Neural progenitor cell (in vitro differentiated cells): ENCODE measurements at regions not wholly inside any gene's neighbourhood (a gene's known extent, or its start where the extent isn't known, plus 50 kb on each side); places are given as distances from the start of the nearest gene placed in this dataset.

ENCODE experiments used
- DNase-seq: peaks from one replicate; pipeline ENCODE4 v3.0.0-alpha.2; 2016; ENCODE audit warnings: low spot score
- H2AFZ ChIP-seq: fragments of 200-600 bp; sonication (generic); replicated peaks from 2 replicates; pipeline ENCODE4 v1.6.1; 2016; ENCODE audit warnings: antibody characterized with exemption
- H3F3A ChIP-seq: fragments of 200-600 bp; sonication (generic); 2 replicates; pipeline ENCODE4 v1.6.1; 2016; ENCODE audit warnings: antibody characterized with exemption, low read depth
- H3K27ac ChIP-seq: fragments of 200-600 bp; sonication (generic); 2 replicates; pipeline ENCODE4 v1.5.1; 2016; ENCODE audit warnings: mild to moderate bottlenecking
- H3K27me3 ChIP-seq: fragments of 200-600 bp; sonication (generic); 2 replicates; pipeline ENCODE4 v1.6.1; 2016; ENCODE audit warnings: mild to moderate bottlenecking, moderate library complexity
- H3K36me3 ChIP-seq: fragments of 200-600 bp; sonication (generic); 2 replicates; pipeline ENCODE4 v1.5.1; 2016
- H3K4me1 ChIP-seq: fragments of 200-600 bp; sonication (generic); 2 replicates; pipeline ENCODE4 v1.6.1; 2016; ENCODE audit warnings: mixed run types
- H3K4me2 ChIP-seq: fragments of 200-600 bp; sonication (generic); 2 replicates; pipeline ENCODE4 v1.6.1; 2016
- H3K4me3 ChIP-seq: fragments of 200-600 bp; sonication (generic); 2 replicates; pipeline ENCODE4 v1.5.1; 2016
- H3K79me2 ChIP-seq: fragments of 200-600 bp; sonication (generic); 2 replicates; pipeline ENCODE4 v1.6.1; 2016; ENCODE audit warnings: low read depth
- H3K9ac ChIP-seq: fragments of 200-600 bp; sonication (generic); 2 replicates; pipeline ENCODE4 v1.6.1; 2016
- H3K9me3 ChIP-seq: fragments of 200-600 bp; sonication (generic); 2 replicates; pipeline ENCODE4 v1.5.1; 2016; ENCODE audit warnings: low read depth
- H4K20me1 ChIP-seq: fragments of 200-600 bp; sonication (generic); 2 replicates; pipeline ENCODE4 v1.6.1; 2016; ENCODE audit warnings: low read depth
- H3K27ac Mint-ChIP-seq: 3 replicates; pipeline ENCODE4 v1.8.0; 2021; ENCODE audit warnings: mixed read lengths
- H3K27me3 Mint-ChIP-seq: 2 replicates; pipeline ENCODE4 v1.8.0; 2022; ENCODE audit warnings: low read depth, mild to moderate bottlenecking, inconsistent platforms, moderate library complexity, mixed read lengths; ENCODE audit not compliant: insufficient read depth
- H3K36me3 Mint-ChIP-seq: 3 replicates; pipeline ENCODE4 v1.8.0; 2021; ENCODE audit warnings: mixed read lengths
- H3K4me1 Mint-ChIP-seq: 3 replicates; pipeline ENCODE4 v1.8.0; 2021; ENCODE audit warnings: mixed read lengths
- H3K4me3 Mint-ChIP-seq: 3 replicates; pipeline ENCODE4 v1.8.0; 2021; ENCODE audit warnings: mild to moderate bottlenecking, moderate library complexity, mixed read lengths
- H3K9me3 Mint-ChIP-seq: 3 replicates; pipeline ENCODE4 v1.8.0; 2020; ENCODE audit warnings: mixed read lengths
- CTCF ChIP-seq: fragments of 200-600 bp; sonication (generic); IDR thresholded peaks from 2 replicates; pipeline ENCODE4 v1.5.1; 2017; ENCODE audit warnings: antibody characterized with exemption, mild to moderate bottlenecking
- EZH2 ChIP-seq: fragments of 200-600 bp; sonication (generic); IDR thresholded peaks from 2 replicates; pipeline ENCODE4 v1.6.1; 2017; ENCODE audit warnings: antibody characterized with exemption, mild to moderate bottlenecking, moderate library complexity
- EZH2phosphoT487 ChIP-seq: fragments of 200-600 bp; sonication (generic); IDR thresholded peaks from 2 replicates; pipeline ENCODE4 v1.6.1; 2017; ENCODE audit warnings: antibody characterized with exemption

GRCh38 chr21:32861866-32862265 lies 90.3 kb upstream of the PAXBP1 start:
- DNase-seq, result no peak
- H3K9me3 Mint-ChIP-seq, result peaks cover 8% of the 10 kb centered on the region
- peaks cover 4% of the 10 kb centered on the region for H3K27me3 Mint-ChIP-seq
- Histone ChIP-seq H4K20me1 (no peaks in the 10 kb centered on the region), H3K9me3 (peaks cover 6% of the 10 kb centered on the region), H3F3A (no peaks in the 10 kb centered on the region), H3K9ac (no peak overlapping the region), H3K27ac (no peak overlapping the region), H3K27me3 (no peaks in the 10 kb centered on the region), H3K4me2 (no peak overlapping the region), H3K4me3 (no peak overlapping the region), H3K79me2 (no peaks in the 10 kb centered on the region), H3K36me3 (no peaks in the 10 kb centered on the region), H3K4me1 (no peaks in the 10 kb centered on the region), H2AFZ (no peak overlapping the region)
- no peak overlapping the region for H3K4me3 Mint-ChIP-seq
- H3K27ac Mint-ChIP-seq, result no peak overlapping the region
- TF ChIP-seq CTCF (no peak), EZH2 (no peak), EZH2phosphoT487 (no peak)
- peaks cover 11% of the 10 kb centered on the region for H3K4me1 Mint-ChIP-seq
- H3K36me3 Mint-ChIP-seq, result no peaks in the 10 kb centered on the region

DNA sequence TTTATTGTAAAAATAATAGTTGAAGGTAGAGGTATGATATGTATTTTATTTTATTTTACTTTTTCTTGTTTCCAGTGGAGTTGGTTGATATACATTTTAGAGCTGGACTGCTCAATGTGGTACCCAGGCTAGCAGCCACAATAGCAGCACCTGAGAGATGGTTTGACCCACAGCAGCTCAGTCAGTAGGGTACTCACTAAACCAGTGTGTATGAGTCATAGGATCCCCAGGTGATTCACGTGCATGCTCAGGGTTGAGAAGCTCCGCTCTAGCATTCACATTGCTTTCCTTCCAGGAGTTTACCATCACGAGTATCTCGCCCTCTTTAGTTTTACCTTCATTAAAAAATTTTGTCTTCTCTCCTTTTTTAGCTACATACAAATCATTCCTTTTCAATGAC lies 96.0 kb upstream of the PAXBP1 start:
- H3K27me3 ChIP-seq, result no peaks in the 10 kb centered on the region
- H3K79me2 ChIP-seq, result no peaks in the 10 kb centered on the region
- H3K27ac Mint-ChIP-seq, result no peak overlapping the region
- peaks cover 5% of the 10 kb centered on the region for H4K20me1 ChIP-seq
- peaks cover 26% of the 10 kb centered on the region for H3K4me1 Mint-ChIP-seq
- no peaks in the 10 kb centered on the region for H3K9me3 ChIP-seq
- no peak overlapping the region for H3K4me2 ChIP-seq
- no peak overlapping the region for H3K4me3 Mint-ChIP-seq
- no peak overlapping the region for H3K4me3 ChIP-seq
- H3K4me1 ChIP-seq, result peaks cover 14% of the 10 kb centered on the region
- H3K27ac ChIP-seq, result no peak overlapping the region
- H3K27me3 Mint-ChIP-seq, result peaks cover 14% of the 10 kb centered on the region
- H2AFZ ChIP-seq, result no peak overlapping the region
- peaks cover 5% of the 10 kb centered on the region for H3K9me3 Mint-ChIP-seq
- H3F3A ChIP-seq, result peaks cover 10% of the 10 kb centered on the region
- no peak for DNase-seq
- H3K36me3 Mint-ChIP-seq, result no peaks in the 10 kb centered on the region
- H3K9ac ChIP-seq, result no peak overlapping the region
- no peaks in the 10 kb centered on the region for H3K36me3 ChIP-seq
- TF ChIP-seq EZH2phosphoT487 (no peak), EZH2 (no peak), CTCF (no peak)

GRCh38 chr21:32868631-32869454 lies 97.3 kb upstream of the PAXBP1 start:
- H3F3A ChIP-seq, result peaks cover 10% of the 10 kb centered on the region
- H3K9ac ChIP-seq, result no peak overlapping the region
- no peak for TF ChIP-seq EZH2
- TF ChIP-seq EZH2phosphoT487, result peak; percentile 40
- H3K36me3 Mint-ChIP-seq, result no peaks in the 10 kb centered on the region
- peaks cover 5% of the 10 kb centered on the region for H4K20me1 ChIP-seq
- peaks cover 14% of the 10 kb centered on the region for H3K4me1 ChIP-seq
- no peaks in the 10 kb centered on the region for H3K36me3 ChIP-seq
- H3K27me3 ChIP-seq, result no peaks in the 10 kb centered on the region
- peak; percentile 73 for DNase-seq
- peaks cover 14% of the 10 kb centered on the region for H3K27me3 Mint-ChIP-seq
- H3K79me2 ChIP-seq, result no peaks in the 10 kb centered on the region
- peaks cover 23% of the 10 kb centered on the region for H3K4me1 Mint-ChIP-seq
- H3K27ac Mint-ChIP-seq, result no peak overlapping the region
- H3K4me3 Mint-ChIP-seq, result no peak overlapping the region
- no peaks in the 10 kb centered on the region for H3K9me3 ChIP-seq
- no peak overlapping the region for H3K27ac ChIP-seq
- peak overlapping the region; percentile 53 for H3K4me2 ChIP-seq
- peaks cover 9% of the 10 kb centered on the region for H3K9me3 Mint-ChIP-seq
- H2AFZ ChIP-seq, result no peak overlapping the region
- H3K4me3 ChIP-seq, result no peak overlapping the region

DNA sequence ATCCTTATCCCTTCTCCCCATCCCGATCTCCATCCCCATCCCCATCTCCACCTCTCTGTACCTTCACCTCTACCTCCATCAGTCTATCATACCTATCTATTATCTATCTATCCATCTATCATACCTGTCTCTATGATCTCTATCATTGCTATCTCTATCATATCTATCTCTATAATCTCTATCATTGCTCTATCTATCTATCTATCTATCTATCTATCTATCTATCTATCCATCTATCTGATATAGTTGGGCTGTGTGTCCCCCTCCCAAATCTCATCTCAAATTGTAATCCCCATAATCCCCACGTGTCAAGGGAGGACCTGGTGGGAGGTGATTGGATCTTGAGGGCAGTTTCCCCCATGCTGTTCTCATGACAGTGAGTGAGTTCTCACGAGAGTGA lies 97.9 kb upstream of the PAXBP1 start:
- H3K27ac Mint-ChIP-seq, result no peak overlapping the region

More for the DNA sequence above, 97.9 kb upstream of the PAXBP1 start:
- no peak overlapping the region for H3K4me3 ChIP-seq
- H3K27me3 ChIP-seq, result no peaks in the 10 kb centered on the region
- H3K36me3 Mint-ChIP-seq, result peaks cover 2% of the 10 kb centered on the region
- no peak overlapping the region for H2AFZ ChIP-seq
- H4K20me1 ChIP-seq, result peaks cover 5% of the 10 kb centered on the region
- DNase-seq, result no peak
- no peaks in the 10 kb centered on the region for H3K36me3 ChIP-seq
- no peak overlapping the region for H3K4me3 Mint-ChIP-seq
- no peaks in the 10 kb centered on the region for H3K79me2 ChIP-seq
- peaks cover 23% of the 10 kb centered on the region for H3K4me1 Mint-ChIP-seq
- H3K4me2 ChIP-seq, result no peak overlapping the region
- H3K9me3 Mint-ChIP-seq, result peaks cover 13% of the 10 kb centered on the region
- no peaks in the 10 kb centered on the region for H3K9me3 ChIP-seq
- H3K9ac ChIP-seq, result no peak overlapping the region
- H3F3A ChIP-seq, result peaks cover 10% of the 10 kb centered on the region
- TF ChIP-seq EZH2 (no peak), CTCF (no peak), EZH2phosphoT487 (no peak)
- peaks cover 14% of the 10 kb centered on the region for H3K27me3 Mint-ChIP-seq
- peaks cover 14% of the 10 kb centered on the region for H3K4me1 ChIP-seq
- no peak overlapping the region for H3K27ac ChIP-seq
